ENCODE measurements at regions not wholly inside any gene's neighbourhood (a gene's known extent, or its start where the extent isn't known, plus 50 kb on each side); places are given as distances from the start of the nearest gene placed in this dataset.

- DNase-seq, result no peak
These were observed 70.7 kb upstream of the ZNF644 start for GRCh38 chr1:91092503-91092902.

DNA sequence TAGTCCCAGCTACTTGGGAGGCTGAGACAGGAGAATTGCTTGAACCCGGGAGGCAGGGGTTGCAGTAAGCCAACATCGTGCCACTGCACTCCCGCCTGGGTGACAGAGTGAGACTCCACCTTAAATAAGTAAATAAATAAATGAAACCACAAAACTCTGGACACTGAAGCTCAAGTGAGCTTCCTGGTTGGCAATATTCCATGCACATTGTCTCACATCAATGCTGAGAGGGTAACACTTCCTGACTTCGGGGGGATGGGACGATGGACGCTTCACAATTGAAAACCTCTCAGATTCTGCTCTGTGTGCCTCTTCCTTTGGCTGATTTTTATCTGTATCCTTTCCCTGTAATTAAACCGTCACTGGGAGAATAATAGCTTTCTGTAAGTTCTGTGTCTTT lies 70.0 kb upstream of the ZNF644 start:
- no peak for DNase-seq

- no peak for DNase-seq
These were observed 58.8 kb upstream of the ZNF644 start for GRCh38 chr1:91080650-91081049.

GRCh38 chr1:91078859-91079258 lies 57.0 kb upstream of the ZNF644 start:
- no peak for DNase-seq

- DNase-seq, result no peak
These were observed 55.0 kb upstream of the ZNF644 start for GRCh38 chr1:91076834-91077233.

- no peak for DNase-seq
These were observed 53.6 kb upstream of the ZNF644 start for GRCh38 chr1:91075233-91076135.

DNA sequence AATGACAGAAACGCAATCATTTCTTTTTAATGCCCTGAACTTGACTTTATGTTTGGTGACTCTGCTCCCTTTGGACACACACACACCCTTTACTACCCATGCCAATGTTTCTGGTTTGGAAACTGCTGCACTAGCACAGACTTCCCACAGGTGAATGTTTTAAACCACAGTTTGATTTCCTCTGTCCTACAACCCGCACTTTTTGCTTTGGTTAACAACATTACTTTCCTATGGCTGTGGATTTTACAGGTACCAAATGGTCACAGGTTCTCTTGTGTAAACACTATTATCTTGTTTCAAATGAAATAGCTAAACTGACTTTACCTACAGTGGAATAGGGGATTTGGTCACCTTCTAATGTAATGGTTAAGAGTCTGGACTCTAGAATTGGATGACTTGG lies 51.5 kb upstream of the ZNF644 start:
- DNase-seq, result no peak

GRCh38 chr1:91071838-91072237 lies 50.0 kb upstream of the ZNF644 start:
- DNase-seq, result no peak

All from hindlimb muscle (tissue), 1 donor.